WTC11 (cell line): ENCODE measurements at regions not wholly inside any gene's neighbourhood (a gene's known extent, or its start where the extent isn't known, plus 50 kb on each side); places are given as distances from the start of the nearest gene placed in this dataset.
A peak's percentile ranks its signal among the peaks of the same experiment; 100 is the strongest.

Source experiments
- ATAC-seq: fragments of 200-7000 bp; cut with Tn5 transposase; 2 replicates; pipeline ENCODE4 v1.10.0; 2021; ENCODE audit warnings: mild to moderate bottlenecking, moderate library complexity
- CTCF ChIA-PET: fragments of 300-600 bp; sonication (Branson Sonifier 250); formaldehyde crosslinking; loops from one replicate; lab custom pipeline; 2021; ENCODE audit warnings: antibody characterized with exemption; lab: Charles Lee
- POLR2A ChIA-PET: fragments of 350-600 bp; sonication (Branson Sonifier 250); formaldehyde crosslinking; loops from one replicate; lab custom pipeline; 2021; ENCODE audit warnings: antibody characterized with exemption; lab: Charles Lee
- DNase-seq: peaks from one replicate; pipeline ENCODE4 v3.0.0; 2021; ENCODE audit warnings: low spot score
- H3K27ac Mint-ChIP-seq: 2 replicates; pipeline ENCODE4 v1.8.0; 2021; ENCODE audit warnings: mixed read lengths
- H3K27me3 Mint-ChIP-seq: 2 replicates; pipeline ENCODE4 v1.8.0; 2021; ENCODE audit warnings: low read depth, mild to moderate bottlenecking, moderate library complexity, mixed read lengths
- H3K36me3 Mint-ChIP-seq: 2 replicates; pipeline ENCODE4 v1.8.0; 2021; ENCODE audit warnings: mixed read lengths
- H3K4me1 Mint-ChIP-seq: 2 replicates; pipeline ENCODE4 v1.8.0; 2022; ENCODE audit warnings: mixed read lengths
- H3K4me3 Mint-ChIP-seq: 2 replicates; pipeline ENCODE4 v1.8.0; 2021; ENCODE audit warnings: mild to moderate bottlenecking, moderate library complexity, mixed read lengths
- H3K9me3 Mint-ChIP-seq: 2 replicates; pipeline ENCODE4 v1.8.0; 2021; ENCODE audit warnings: mixed read lengths
- IRF2 ChIP-seq: sonication (generic); formaldehyde crosslinking; IDR thresholded peaks from 2 replicates; pipeline ENCODE4 v1.8.0; 2022; ENCODE audit warnings: low read depth, missing genetic modification reagents, borderline replicate concordance
- KAT7 ChIP-seq: sonication (generic); formaldehyde crosslinking; IDR thresholded peaks from 2 replicates; pipeline ENCODE4 v1.8.1; 2023; ENCODE audit warnings: missing genetic modification reagents, mild to moderate bottlenecking, borderline replicate concordance
- MYBL2 ChIP-seq: sonication (generic); formaldehyde crosslinking; IDR thresholded peaks from 2 replicates; pipeline ENCODE4 v1.8.1; 2023; ENCODE audit warnings: mild to moderate bottlenecking, moderate library complexity, missing genetic modification reagents
- NR1H2 ChIP-seq: sonication (generic); formaldehyde crosslinking; IDR thresholded peaks from 2 replicates; pipeline ENCODE4 v1.9.0; 2021; ENCODE audit warnings: mild to moderate bottlenecking, moderate library complexity, missing genetic modification reagents
- NR3C1 ChIP-seq: sonication (generic); formaldehyde crosslinking; conservative IDR thresholded peaks from 2 replicates; pipeline ENCODE4 v1.8.1; 2023; ENCODE audit warnings: low read depth, mild to moderate bottlenecking, missing genetic modification reagents
- RORB ChIP-seq: fragments of 250-450 bp; sonication (Bioruptor Pico); IDR thresholded peaks from 2 replicates; pipeline ENCODE4 v1.9.0; 2021; ENCODE audit warnings: mild to moderate bottlenecking
- SMAD3 ChIP-seq: sonication (generic); formaldehyde crosslinking; IDR thresholded peaks from 2 replicates; pipeline ENCODE4 v1.8.0; 2022; ENCODE audit warnings: missing genetic modification reagents, mild to moderate bottlenecking, borderline replicate concordance
- TEAD1 ChIP-seq: sonication (generic); formaldehyde crosslinking; IDR thresholded peaks from 2 replicates; pipeline ENCODE4 v1.8.0; 2022; ENCODE audit warnings: mild to moderate bottlenecking, missing genetic modification reagents
- ZNF396 ChIP-seq: fragments of 250-450 bp; sonication (Bioruptor Pico); IDR thresholded peaks from 2 replicates; pipeline ENCODE4 v1.8.0; 2021; ENCODE audit warnings: mild to moderate bottlenecking, moderate library complexity, borderline replicate concordance
- ZNF416 ChIP-seq: fragments of 250-450 bp; sonication (Bioruptor Pico); IDR thresholded peaks from 2 replicates; pipeline ENCODE4 v1.9.0; 2021; ENCODE audit warnings: mild to moderate bottlenecking, inconsistent platforms
- TF ChIP-seq, protein P1 (sequence below): sonication (generic); formaldehyde crosslinking; conservative IDR thresholded peaks from 2 replicates; pipeline ENCODE4 v1.8.1; 2023; ENCODE audit warnings: mild to moderate bottlenecking, low read depth, missing genetic modification reagents, moderate library complexity
- TF ChIP-seq, protein P2 (sequence below): sonication (generic); formaldehyde crosslinking; IDR thresholded peaks from 2 replicates; pipeline ENCODE4 v1.8.0; 2022; ENCODE audit warnings: mild to moderate bottlenecking, missing genetic modification reagents
- TF ChIP-seq, protein P3 (sequence below): fragments of 250-450 bp; sonication (Bioruptor Pico); IDR thresholded peaks from 2 replicates; pipeline ENCODE4 v1.8.0; 2021; ENCODE audit warnings: mild to moderate bottlenecking
- TF ChIP-seq, protein P4 (sequence below): sonication (generic); formaldehyde crosslinking; IDR thresholded peaks from 2 replicates; pipeline ENCODE4 v1.8.0; 2022; ENCODE audit warnings: mild to moderate bottlenecking, missing genetic modification reagents
- TF ChIP-seq, protein P5 (sequence below): sonication (generic); formaldehyde crosslinking; IDR thresholded peaks from 2 replicates; pipeline ENCODE4 v1.8.0; 2022; ENCODE audit warnings: missing genetic modification reagents
- TF ChIP-seq, protein P6 (sequence below): fragments of 250-450 bp; sonication (Bioruptor Pico); conservative IDR thresholded peaks from 2 replicates; pipeline ENCODE4 v1.9.0; 2021; ENCODE audit warnings: mild to moderate bottlenecking

DNA sequence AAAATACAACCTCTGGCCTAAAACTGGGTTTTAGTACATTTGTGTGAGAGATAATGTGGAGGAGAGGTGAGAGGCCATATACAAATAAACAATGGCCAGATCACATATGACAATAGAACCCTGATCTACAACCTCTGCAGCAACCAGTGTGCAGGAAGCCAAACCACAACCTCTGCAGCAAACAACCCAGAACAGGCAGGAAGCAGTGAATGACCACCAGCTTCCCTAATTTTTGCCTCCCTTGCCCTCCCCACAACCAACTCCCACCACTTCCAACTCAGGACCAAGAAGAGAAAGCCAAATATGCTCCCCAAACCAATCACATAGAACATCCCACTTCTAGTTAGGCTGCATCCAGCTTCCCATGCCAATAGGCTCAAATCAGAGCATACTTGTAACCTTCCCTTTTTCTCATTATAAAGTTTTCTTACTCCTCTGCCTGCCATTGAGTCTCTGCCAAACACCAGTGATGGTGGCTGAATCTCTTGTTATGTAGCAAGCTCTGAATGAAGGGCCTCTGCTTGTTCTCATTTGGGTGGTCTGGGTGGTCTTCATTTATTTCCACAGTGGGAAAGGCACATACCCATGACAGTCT is 102.6 kb upstream of the GAP43 start:
- H3K36me3 Mint-ChIP-seq = no peaks in the 10 kb centered on the region

DNA sequence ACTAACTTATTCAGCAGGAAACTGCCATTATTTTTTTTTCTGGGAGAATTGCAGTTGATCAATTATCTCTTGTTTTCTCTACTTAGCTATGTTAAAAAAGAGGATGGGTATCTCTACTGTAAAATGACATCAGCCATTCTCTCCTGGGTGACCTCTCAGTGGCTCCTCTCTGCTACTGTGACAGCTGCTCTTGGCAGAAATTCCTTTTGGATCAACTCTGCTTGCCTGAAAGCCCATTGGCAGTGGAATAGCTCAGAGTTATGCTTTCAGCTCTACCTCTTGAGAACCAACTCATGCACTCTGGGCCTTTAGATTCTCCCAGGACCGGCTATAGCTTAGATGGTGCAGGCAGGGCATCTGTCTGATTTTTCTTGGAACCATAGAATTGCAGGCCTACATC is 99.9 kb upstream of the GAP43 start:
- no peak overlapping the region for H3K27ac Mint-ChIP-seq
- no peaks in the 10 kb centered on the region for H3K27me3 Mint-ChIP-seq
- ATAC-seq (peak; percentile 26; the same call in 1 of the 2 replicates), DNase-seq (no peak)
- ChIA-PET POLR2A (no interaction called here), CTCF (no interaction called here)
- H3K9me3 Mint-ChIP-seq = peaks cover 5% of the 10 kb centered on the region
- H3K36me3 Mint-ChIP-seq = no peaks in the 10 kb centered on the region
- TF ChIP-seq KAT7 (no peak), ZNF416 (CRISPR knock-in tag) (no peak)
- H3K4me1 Mint-ChIP-seq = peaks cover 24% of the 10 kb centered on the region
- H3K4me3 Mint-ChIP-seq = no peak overlapping the region

More for the DNA sequence above, 102.6 kb upstream of the GAP43 start:
- no peak for ATAC-seq
- Mint-ChIP-seq H3K9me3 (peaks cover 3% of the 10 kb centered on the region; the same call in 1 of the 2 replicates), H3K27ac (no peak overlapping the region; the same call in 1 of the 2 replicates), H3K4me3 (no peak overlapping the region), H3K27me3 (no peaks in the 10 kb centered on the region), H3K4me1 (peaks cover 27% of the 10 kb centered on the region)
- no peak for DNase-seq
- TF ChIP-seq NR3C1 (CRISPR knock-in tag) (no peak), MYBL2 (CRISPR knock-in tag) (no peak), IRF2 (CRISPR knock-in tag) (no peak)
- TF ChIP-seq, protein P1, sequence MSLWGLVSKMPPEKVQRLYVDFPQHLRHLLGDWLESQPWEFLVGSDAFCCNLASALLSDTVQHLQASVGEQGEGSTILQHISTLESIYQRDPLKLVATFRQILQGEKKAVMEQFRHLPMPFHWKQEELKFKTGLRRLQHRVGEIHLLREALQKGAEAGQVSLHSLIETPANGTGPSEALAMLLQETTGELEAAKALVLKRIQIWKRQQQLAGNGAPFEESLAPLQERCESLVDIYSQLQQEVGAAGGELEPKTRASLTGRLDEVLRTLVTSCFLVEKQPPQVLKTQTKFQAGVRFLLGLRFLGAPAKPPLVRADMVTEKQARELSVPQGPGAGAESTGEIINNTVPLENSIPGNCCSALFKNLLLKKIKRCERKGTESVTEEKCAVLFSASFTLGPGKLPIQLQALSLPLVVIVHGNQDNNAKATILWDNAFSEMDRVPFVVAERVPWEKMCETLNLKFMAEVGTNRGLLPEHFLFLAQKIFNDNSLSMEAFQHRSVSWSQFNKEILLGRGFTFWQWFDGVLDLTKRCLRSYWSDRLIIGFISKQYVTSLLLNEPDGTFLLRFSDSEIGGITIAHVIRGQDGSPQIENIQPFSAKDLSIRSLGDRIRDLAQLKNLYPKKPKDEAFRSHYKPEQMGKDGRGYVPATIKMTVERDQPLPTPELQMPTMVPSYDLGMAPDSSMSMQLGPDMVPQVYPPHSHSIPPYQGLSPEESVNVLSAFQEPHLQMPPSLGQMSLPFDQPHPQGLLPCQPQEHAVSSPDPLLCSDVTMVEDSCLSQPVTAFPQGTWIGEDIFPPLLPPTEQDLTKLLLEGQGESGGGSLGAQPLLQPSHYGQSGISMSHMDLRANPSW (CRISPR knock-in tag) = no peak
- TF ChIP-seq, protein P2, sequence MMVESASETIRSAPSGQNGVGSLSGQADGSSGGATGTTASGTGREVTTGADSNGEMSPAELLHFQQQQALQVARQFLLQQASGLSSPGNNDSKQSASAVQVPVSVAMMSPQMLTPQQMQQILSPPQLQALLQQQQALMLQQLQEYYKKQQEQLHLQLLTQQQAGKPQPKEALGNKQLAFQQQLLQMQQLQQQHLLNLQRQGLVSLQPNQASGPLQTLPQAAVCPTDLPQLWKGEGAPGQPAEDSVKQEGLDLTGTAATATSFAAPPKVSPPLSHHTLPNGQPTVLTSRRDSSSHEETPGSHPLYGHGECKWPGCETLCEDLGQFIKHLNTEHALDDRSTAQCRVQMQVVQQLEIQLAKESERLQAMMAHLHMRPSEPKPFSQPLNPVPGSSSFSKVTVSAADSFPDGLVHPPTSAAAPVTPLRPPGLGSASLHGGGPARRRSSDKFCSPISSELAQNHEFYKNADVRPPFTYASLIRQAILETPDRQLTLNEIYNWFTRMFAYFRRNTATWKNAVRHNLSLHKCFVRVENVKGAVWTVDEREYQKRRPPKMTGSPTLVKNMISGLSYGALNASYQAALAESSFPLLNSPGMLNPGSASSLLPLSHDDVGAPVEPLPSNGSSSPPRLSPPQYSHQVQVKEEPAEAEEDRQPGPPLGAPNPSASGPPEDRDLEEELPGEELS (CRISPR knock-in tag) = no peak
- TF ChIP-seq, protein P3, sequence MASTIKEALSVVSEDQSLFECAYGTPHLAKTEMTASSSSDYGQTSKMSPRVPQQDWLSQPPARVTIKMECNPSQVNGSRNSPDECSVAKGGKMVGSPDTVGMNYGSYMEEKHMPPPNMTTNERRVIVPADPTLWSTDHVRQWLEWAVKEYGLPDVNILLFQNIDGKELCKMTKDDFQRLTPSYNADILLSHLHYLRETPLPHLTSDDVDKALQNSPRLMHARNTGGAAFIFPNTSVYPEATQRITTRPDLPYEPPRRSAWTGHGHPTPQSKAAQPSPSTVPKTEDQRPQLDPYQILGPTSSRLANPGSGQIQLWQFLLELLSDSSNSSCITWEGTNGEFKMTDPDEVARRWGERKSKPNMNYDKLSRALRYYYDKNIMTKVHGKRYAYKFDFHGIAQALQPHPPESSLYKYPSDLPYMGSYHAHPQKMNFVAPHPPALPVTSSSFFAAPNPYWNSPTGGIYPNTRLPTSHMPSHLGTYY = no peak
- TF ChIP-seq, protein P4, sequence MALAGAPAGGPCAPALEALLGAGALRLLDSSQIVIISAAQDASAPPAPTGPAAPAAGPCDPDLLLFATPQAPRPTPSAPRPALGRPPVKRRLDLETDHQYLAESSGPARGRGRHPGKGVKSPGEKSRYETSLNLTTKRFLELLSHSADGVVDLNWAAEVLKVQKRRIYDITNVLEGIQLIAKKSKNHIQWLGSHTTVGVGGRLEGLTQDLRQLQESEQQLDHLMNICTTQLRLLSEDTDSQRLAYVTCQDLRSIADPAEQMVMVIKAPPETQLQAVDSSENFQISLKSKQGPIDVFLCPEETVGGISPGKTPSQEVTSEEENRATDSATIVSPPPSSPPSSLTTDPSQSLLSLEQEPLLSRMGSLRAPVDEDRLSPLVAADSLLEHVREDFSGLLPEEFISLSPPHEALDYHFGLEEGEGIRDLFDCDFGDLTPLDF (CRISPR knock-in tag) = no peak
- CTCF ChIA-PET = no interaction called here
- POLR2A ChIA-PET = no interaction called here

DNA sequence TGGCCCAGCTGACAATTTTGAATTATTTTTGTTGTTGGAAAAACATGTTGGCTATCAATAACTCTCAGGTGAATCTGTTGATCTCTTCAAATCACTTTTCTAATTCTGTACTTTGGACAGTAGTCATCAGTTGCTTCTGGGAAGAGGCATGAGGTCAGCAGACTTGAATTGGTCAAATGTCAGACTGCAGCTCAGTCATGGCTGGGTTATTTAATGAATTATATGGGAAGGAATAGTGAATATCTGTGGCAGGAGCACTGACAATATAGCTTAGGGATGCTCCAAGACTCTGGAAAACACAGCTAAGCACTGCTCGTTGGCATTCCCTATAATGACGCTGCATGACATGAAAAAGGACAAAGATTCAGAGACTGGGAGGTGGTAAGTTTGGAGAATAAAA is 98.8 kb upstream of the GAP43 start:
- H3K27ac Mint-ChIP-seq = no peak overlapping the region
- no peaks in the 10 kb centered on the region for H3K27me3 Mint-ChIP-seq
- H3K9me3 Mint-ChIP-seq = peaks cover 10% of the 10 kb centered on the region
- H3K4me1 Mint-ChIP-seq = peaks cover 19% of the 10 kb centered on the region
- ChIA-PET POLR2A (no interaction called here), CTCF (no interaction called here)
- DNase-seq (no peak), ATAC-seq (no peak)
- no peak overlapping the region for H3K4me3 Mint-ChIP-seq
- H3K36me3 Mint-ChIP-seq = 0 out of 2 replicates have a peak, but pooled peaks cover 1% of the 10 kb centered on the region
- TF ChIP-seq SMAD3 = no peak

DNA sequence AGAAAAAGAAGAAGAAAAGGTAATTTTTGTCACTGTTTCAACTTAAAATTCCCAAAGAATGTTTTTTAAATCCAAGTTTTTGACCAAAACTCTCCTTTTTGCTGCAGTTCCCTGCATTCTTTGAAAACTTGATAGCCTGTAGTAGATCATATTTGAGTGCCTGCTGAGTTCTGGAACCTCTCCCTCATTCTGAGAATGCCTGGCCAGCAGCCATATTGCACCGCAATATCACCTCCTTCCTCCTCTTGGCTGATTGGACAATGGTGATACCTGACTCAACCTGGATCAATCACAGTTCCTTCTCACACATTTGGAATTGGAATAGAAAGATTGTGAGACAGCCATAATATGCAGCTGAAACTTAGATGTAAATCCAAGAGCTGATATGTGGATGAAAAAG is 97.6 kb upstream of the GAP43 start:
- Mint-ChIP-seq H3K9me3 (peaks cover 22% of the 10 kb centered on the region), H3K4me3 (no peak overlapping the region), H3K36me3 (peaks cover 13% of the 10 kb centered on the region), H3K27me3 (no peaks in the 10 kb centered on the region), H3K4me1 (peaks cover 16% of the 10 kb centered on the region), H3K27ac (no peak overlapping the region)
- no peak for DNase-seq
- ATAC-seq = no peak
- ChIA-PET POLR2A (no interaction called here), CTCF (no interaction called here)
- TF ChIP-seq TEAD1 (CRISPR knock-in tag) = no peak
- TF ChIP-seq, protein P5, sequence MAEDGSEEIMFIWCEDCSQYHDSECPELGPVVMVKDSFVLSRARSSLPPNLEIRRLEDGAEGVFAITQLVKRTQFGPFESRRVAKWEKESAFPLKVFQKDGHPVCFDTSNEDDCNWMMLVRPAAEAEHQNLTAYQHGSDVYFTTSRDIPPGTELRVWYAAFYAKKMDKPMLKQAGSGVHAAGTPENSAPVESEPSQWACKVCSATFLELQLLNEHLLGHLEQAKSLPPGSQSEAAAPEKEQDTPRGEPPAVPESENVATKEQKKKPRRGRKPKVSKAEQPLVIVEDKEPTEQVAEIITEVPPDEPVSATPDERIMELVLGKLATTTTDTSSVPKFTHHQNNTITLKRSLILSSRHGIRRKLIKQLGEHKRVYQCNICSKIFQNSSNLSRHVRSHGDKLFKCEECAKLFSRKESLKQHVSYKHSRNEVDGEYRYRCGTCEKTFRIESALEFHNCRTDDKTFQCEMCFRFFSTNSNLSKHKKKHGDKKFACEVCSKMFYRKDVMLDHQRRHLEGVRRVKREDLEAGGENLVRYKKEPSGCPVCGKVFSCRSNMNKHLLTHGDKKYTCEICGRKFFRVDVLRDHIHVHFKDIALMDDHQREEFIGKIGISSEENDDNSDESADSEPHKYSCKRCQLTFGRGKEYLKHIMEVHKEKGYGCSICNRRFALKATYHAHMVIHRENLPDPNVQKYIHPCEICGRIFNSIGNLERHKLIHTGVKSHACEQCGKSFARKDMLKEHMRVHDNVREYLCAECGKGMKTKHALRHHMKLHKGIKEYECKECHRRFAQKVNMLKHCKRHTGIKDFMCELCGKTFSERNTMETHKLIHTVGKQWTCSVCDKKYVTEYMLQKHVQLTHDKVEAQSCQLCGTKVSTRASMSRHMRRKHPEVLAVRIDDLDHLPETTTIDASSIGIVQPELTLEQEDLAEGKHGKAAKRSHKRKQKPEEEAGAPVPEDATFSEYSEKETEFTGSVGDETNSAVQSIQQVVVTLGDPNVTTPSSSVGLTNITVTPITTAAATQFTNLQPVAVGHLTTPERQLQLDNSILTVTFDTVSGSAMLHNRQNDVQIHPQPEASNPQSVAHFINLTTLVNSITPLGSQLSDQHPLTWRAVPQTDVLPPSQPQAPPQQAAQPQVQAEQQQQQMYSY = no peak
- no peak for TF ChIP-seq ZNF396 (CRISPR knock-in tag)
- no peak for TF ChIP-seq RORB
- TF ChIP-seq NR1H2 (CRISPR knock-in tag) = no peak
- TF ChIP-seq, protein P6, sequence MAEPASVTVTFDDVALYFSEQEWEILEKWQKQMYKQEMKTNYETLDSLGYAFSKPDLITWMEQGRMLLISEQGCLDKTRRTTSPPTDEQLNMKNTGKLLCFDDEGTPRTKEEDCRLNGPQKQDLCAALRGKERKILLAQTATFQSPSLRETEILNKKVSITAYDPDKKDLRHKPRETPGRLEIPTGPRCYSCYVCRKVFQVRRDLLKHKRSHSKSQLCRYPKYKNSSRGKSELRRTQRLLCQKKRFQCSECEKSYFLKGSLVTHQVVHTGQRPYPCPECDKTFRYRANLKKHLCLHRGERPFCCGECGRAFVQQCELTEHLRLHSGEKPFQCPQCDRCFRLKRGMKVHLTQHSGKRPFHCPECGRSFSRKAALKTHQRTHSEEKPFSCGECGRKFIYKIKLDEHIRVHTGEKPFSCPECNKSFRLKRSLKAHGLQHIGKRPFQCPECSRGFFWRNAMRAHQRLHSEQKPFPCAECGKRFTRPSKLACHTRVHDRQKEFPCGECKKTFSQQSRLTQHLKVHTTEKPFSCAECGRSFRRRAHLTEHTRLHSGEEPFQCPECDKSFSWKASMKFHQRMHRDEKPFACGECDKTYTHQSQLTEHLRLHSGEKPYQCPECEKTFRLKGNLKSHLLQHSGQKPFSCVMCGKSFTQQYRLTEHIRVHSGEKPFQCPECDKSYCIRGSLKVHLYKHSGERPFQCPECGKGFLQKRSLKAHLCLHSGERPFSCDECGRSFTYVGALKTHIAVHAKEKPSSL (CRISPR knock-in tag) = no peak
